MM.1S (cell line): ENCODE measurements at regions not wholly inside any gene's neighbourhood (a gene's known extent, or its start where the extent isn't known, plus 50 kb on each side); places are given as distances from the start of the nearest gene placed in this dataset.

Source experiments
- EZH2 ChIP-seq: fragments of 300-600 bp; sonication (generic); optimal IDR thresholded peaks from 2 replicates; pipeline ENCODE3; 2017; ENCODE audit warnings: low read depth, mild to moderate bottlenecking, antibody characterized with exemption, low read length, mixed read lengths
- TF ChIP-seq, protein P1 (sequence below): fragments of 300-600 bp; sonication (generic); IDR thresholded peaks from 2 replicates; pipeline ENCODE4 v1.5.1; 2016; ENCODE audit warnings: antibody characterized with exemption, low read length, mixed read lengths

- TF ChIP-seq EZH2: no peak
- TF ChIP-seq, protein P1, sequence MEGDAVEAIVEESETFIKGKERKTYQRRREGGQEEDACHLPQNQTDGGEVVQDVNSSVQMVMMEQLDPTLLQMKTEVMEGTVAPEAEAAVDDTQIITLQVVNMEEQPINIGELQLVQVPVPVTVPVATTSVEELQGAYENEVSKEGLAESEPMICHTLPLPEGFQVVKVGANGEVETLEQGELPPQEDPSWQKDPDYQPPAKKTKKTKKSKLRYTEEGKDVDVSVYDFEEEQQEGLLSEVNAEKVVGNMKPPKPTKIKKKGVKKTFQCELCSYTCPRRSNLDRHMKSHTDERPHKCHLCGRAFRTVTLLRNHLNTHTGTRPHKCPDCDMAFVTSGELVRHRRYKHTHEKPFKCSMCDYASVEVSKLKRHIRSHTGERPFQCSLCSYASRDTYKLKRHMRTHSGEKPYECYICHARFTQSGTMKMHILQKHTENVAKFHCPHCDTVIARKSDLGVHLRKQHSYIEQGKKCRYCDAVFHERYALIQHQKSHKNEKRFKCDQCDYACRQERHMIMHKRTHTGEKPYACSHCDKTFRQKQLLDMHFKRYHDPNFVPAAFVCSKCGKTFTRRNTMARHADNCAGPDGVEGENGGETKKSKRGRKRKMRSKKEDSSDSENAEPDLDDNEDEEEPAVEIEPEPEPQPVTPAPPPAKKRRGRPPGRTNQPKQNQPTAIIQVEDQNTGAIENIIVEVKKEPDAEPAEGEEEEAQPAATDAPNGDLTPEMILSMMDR: no peak
Measured at GRCh38 chr7:42704710-42705109, 207.2 kb downstream of the C7orf25 start.
